C4-2B (cell line): ENCODE measurements at regions not wholly inside any gene's neighbourhood (a gene's known extent, or its start where the extent isn't known, plus 50 kb on each side); places are given as distances from the start of the nearest gene placed in this dataset.

Source experiments
- ZFX ChIP-seq: fragments of 450-650 bp; IDR thresholded peaks from 2 replicates; pipeline ENCODE4 v1.6.1; 2017
- TF ChIP-seq, protein P1 (sequence below): fragments of 450-650 bp; conservative IDR thresholded peaks from 2 replicates; pipeline ENCODE4 v1.5.1; 2017; ENCODE audit warnings: mild to moderate bottlenecking

DNA sequence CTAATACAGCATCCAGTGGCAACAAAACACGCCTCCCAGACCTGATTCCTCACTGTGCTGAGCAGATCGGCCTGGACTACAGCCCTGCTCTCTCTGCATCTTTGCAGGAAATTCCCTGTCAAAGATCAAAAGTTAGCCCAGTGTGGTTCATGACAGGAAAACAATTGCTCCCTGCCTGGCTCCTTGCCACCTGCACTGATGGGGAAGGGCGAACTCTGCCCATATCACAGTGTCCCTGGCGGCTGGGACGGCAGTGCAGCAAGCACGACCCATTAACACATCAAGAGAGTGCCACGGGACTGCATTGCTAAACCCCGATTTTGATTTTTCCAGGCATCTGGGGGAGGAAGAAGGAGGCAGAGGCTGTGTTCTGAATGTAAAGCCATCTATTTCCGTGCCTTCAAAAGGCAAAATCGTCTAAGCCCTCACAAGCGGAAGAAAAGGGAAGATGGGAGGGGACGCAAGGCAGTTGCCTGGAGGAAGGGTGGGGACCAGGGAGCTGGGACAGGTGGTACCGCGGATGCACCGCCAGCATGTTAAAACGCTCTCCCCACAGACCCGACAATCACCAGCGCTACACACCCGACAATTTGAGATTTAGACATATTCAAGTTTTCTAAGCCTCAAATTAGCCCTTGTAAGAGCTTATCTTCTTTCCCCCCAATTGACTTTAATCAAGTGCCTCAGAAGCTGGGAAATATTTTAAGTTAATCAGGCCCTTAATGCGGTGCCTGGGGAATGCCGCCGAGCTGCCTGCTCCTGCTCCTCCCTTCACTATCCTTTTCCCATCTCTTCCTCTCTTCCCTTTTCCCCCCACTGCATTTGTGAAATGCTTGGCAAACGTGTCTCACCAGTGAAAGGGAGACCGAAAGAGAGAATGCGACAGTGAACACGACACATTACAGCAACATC is 238.8 kb upstream of the CDH5 start:
- TF ChIP-seq, protein P1, sequence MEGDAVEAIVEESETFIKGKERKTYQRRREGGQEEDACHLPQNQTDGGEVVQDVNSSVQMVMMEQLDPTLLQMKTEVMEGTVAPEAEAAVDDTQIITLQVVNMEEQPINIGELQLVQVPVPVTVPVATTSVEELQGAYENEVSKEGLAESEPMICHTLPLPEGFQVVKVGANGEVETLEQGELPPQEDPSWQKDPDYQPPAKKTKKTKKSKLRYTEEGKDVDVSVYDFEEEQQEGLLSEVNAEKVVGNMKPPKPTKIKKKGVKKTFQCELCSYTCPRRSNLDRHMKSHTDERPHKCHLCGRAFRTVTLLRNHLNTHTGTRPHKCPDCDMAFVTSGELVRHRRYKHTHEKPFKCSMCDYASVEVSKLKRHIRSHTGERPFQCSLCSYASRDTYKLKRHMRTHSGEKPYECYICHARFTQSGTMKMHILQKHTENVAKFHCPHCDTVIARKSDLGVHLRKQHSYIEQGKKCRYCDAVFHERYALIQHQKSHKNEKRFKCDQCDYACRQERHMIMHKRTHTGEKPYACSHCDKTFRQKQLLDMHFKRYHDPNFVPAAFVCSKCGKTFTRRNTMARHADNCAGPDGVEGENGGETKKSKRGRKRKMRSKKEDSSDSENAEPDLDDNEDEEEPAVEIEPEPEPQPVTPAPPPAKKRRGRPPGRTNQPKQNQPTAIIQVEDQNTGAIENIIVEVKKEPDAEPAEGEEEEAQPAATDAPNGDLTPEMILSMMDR, result no peak
- no peak for TF ChIP-seq ZFX
